Heart left ventricle (tissue), 13 donors: ENCODE measurements at regions not wholly inside any gene's neighbourhood (a gene's known extent, or its start where the extent isn't known, plus 50 kb on each side); places are given as distances from the start of the nearest gene placed in this dataset.

Experiments used
- CTCF ChIP-seq, 12 donors: fragments of 200-600 bp; sonication (generic) in 4 of 12; IDR thresholded peaks; one replicate each; pipeline versions ENCODE4 v1.5.0 to v1.8.0; 2018 to 2022; ENCODE audit warnings: antibody characterized with exemption in 12 of 12, mild to moderate bottlenecking in 5 of 12
- POLR2A ChIP-seq, 2 donors: fragments of 450-650 bp; IDR thresholded peaks; one replicate each; pipeline ENCODE4 v1.6.1; 2017; ENCODE audit warnings: antibody characterized with exemption in 2 of 2, mild to moderate bottlenecking in 2 of 2, moderate library complexity in 2 of 2
- donor health status: ischemic (EF 13 %, LVEDD 7.1; RV severe dilation, severe dysfunction).
- donor health status: DM: no; HTN: yes; CAD: no.
- donor health status: DM: no; HTN: no; CAD: no.
- donor health status: ischemic (EF 25% LVEDD 6.9; RV normal size, moderate dysfunction).
- donor health status: ischemic (EF 25% LVEDD 5.7; RV mildly dilated, moderate dysfunction).
- donor health status: ischemic (EF 35%, LVEDD 5.7; RV mildly dilated, moderate dysfunction).
- donor health status: nonischemic (EF 11% LVEDD 7.7; RV severe dilation, severe dysfunction).
- donor health status: DM: yes; HTN: yes; CAD: no.
- donor health status: PGD.
- donor health status: ischemic (EF 29% LVEDD 5.4; RV normal size, mild dysfunction).
- donor health status: nonischemic (EF 23%, LVEDD 6.1; RV moderate dilation, normal function).

GRCh38 chr1:59223198-59223597, 73.7 kb upstream of the FGGY start:
- no peak for TF ChIP-seq CTCF (IDR thresholded peaks at IDR 0.05)
- TF ChIP-seq POLR2A (IDR thresholded peaks at IDR 0.05), result no peak
